Neural crest cell (in vitro differentiated cells): ENCODE measurements at regions not wholly inside any gene's neighbourhood (a gene's known extent, or its start where the extent isn't known, plus 50 kb on each side); places are given as distances from the start of the nearest gene placed in this dataset.

Source experiments
- DNase-seq: peaks from one replicate; pipeline ENCODE4 v3.0.0; 2021; ENCODE audit warnings: low read depth, mixed read lengths, low spot score
- H3K27ac Mint-ChIP-seq: one replicate; pipeline ENCODE4 v1.8.0; 2021; ENCODE audit warnings: mild to moderate bottlenecking, mixed read lengths; ENCODE audit not compliant: unreplicated experiment
- H3K27me3 Mint-ChIP-seq: 2 replicates; pipeline ENCODE4 v1.8.0; 2021; ENCODE audit warnings: low read depth, mild to moderate bottlenecking, mixed read lengths
- H3K36me3 Mint-ChIP-seq: 2 replicates; pipeline ENCODE4 v1.8.0; 2021; ENCODE audit warnings: low read depth, mild to moderate bottlenecking, mixed read lengths
- H3K4me1 Mint-ChIP-seq: 2 replicates; pipeline ENCODE4 v1.8.0; 2021; ENCODE audit warnings: mixed read lengths
- H3K4me3 Mint-ChIP-seq: one replicate; pipeline ENCODE4 v1.8.0; 2021; ENCODE audit warnings: mild to moderate bottlenecking, mixed read lengths
- H3K9me3 Mint-ChIP-seq: 2 replicates; pipeline ENCODE4 v1.8.0; 2021; ENCODE audit warnings: mixed read lengths
- TF ChIP-seq, protein P1 (sequence below): fragments of 200-600 bp; sonication (generic); conservative IDR thresholded peaks from 2 replicates; pipeline ENCODE4 v1.5.0; 2021; ENCODE audit warnings: antibody characterized with exemption, mild to moderate bottlenecking

DNA sequence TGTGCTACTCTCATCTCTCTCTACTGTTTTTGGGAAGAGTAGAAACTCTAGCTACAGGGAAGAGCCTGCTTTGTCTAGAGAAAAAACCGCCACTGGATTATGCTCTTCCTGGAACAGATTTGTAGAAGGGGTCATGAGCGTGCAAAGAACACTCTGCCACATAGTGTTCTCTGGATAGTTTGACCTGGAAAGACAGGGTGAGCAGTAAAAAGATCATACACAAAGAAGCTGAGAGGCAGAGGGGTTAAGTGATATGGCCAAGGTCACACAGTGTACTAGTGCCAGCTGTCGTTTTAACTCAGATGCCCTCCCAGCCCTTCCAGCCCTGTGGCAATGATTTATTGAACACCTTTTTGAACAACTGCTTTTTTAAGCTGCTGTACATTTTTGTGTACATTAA is 182.2 kb downstream of the NNT start:
- H3K27me3 Mint-ChIP-seq, result no peaks in the 10 kb centered on the region
- H3K27ac Mint-ChIP-seq, result no peak overlapping the region
- TF ChIP-seq, protein P1, sequence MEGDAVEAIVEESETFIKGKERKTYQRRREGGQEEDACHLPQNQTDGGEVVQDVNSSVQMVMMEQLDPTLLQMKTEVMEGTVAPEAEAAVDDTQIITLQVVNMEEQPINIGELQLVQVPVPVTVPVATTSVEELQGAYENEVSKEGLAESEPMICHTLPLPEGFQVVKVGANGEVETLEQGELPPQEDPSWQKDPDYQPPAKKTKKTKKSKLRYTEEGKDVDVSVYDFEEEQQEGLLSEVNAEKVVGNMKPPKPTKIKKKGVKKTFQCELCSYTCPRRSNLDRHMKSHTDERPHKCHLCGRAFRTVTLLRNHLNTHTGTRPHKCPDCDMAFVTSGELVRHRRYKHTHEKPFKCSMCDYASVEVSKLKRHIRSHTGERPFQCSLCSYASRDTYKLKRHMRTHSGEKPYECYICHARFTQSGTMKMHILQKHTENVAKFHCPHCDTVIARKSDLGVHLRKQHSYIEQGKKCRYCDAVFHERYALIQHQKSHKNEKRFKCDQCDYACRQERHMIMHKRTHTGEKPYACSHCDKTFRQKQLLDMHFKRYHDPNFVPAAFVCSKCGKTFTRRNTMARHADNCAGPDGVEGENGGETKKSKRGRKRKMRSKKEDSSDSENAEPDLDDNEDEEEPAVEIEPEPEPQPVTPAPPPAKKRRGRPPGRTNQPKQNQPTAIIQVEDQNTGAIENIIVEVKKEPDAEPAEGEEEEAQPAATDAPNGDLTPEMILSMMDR, result no peak
- DNase-seq, result no peak
- H3K9me3 Mint-ChIP-seq, result peaks cover 15% of the 10 kb centered on the region
- no peaks in the 10 kb centered on the region for H3K4me1 Mint-ChIP-seq
- peaks cover 3% of the 10 kb centered on the region for H3K36me3 Mint-ChIP-seq
- no peak overlapping the region for H3K4me3 Mint-ChIP-seq

- no peaks in the 10 kb centered on the region for H3K27me3 Mint-ChIP-seq
- H3K9me3 Mint-ChIP-seq, result peaks cover 3% of the 10 kb centered on the region
- no peak overlapping the region for H3K4me3 Mint-ChIP-seq
- no peak overlapping the region for H3K27ac Mint-ChIP-seq
- no peaks in the 10 kb centered on the region for H3K4me1 Mint-ChIP-seq
- no peaks in the 10 kb centered on the region for H3K36me3 Mint-ChIP-seq
- DNase-seq, result no peak
- TF ChIP-seq, protein P1, result no peak
These were observed 177.6 kb downstream of the NNT start for GRCh38 chr5:43780586-43780985.

- peaks cover 3% of the 10 kb centered on the region for H3K9me3 Mint-ChIP-seq
- no peak for DNase-seq
- peaks cover 9% of the 10 kb centered on the region for H3K4me1 Mint-ChIP-seq
- TF ChIP-seq, protein P1, result no peak
- no peaks in the 10 kb centered on the region for H3K36me3 Mint-ChIP-seq
- no peak overlapping the region for H3K4me3 Mint-ChIP-seq
- H3K27ac Mint-ChIP-seq, result no peak overlapping the region
- H3K27me3 Mint-ChIP-seq, result no peaks in the 10 kb centered on the region
These were observed 172.0 kb downstream of the NNT start for GRCh38 chr5:43774881-43775399.

DNA sequence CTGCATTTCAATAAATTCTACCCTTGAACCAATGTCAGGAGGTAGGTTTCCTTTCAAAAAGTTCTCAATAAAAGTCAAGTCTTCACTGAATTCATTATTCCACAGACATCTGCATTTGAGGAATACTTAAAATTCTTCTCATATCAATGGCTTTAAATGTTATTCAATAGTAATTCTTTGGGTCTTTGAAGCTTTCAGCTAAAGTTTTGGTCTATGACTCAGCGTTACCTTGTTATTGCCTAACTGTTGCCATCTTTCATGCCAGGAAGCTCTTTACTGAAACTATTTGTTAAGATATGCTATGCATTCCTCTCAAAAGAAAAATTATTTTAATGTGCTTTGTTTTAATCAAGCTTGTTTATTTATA is 170.5 kb downstream of the NNT start:
- TF ChIP-seq, protein P1, result no peak
- no peak overlapping the region for H3K4me3 Mint-ChIP-seq
- DNase-seq, result no peak
- no peaks in the 10 kb centered on the region for H3K27me3 Mint-ChIP-seq
- H3K4me1 Mint-ChIP-seq, result peaks cover 9% of the 10 kb centered on the region
- H3K27ac Mint-ChIP-seq, result no peak overlapping the region
- H3K9me3 Mint-ChIP-seq, result peaks cover 5% of the 10 kb centered on the region
- H3K36me3 Mint-ChIP-seq, result no peaks in the 10 kb centered on the region

DNA sequence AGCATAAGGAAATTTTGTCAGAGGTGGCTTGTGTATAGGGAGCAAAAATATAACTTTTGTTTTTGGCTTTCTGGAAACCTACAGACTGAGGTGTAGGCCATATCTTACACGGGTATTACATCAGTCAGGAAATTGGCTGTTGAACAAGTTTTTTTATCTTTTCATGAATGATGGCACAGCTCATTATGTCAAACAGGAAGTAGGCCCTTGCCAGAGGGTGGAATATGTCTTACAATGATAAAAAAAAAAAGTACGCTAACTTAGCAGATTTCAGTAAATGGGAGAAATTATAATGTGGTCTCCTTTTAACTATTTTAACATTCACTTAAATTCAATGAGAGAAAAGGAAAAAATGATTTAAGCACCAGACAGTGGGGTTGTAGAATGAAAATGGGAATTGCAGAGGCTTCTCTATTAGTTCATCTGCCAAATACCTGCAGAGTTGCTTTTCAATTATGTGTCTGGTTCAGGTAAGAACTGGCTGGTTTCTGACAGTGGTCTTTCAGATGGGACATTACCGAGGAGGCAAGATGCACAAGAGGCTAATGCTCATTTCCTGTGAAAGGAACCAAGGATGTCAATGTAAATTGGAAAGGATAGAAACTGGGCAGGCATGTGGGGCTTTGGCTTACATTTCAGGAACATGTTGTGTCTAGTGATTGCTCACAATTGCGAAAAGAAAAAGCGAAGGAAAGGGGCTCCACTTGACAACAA is 169.9 kb downstream of the NNT start:
- Mint-ChIP-seq H3K4me3 (no peak overlapping the region), H3K4me1 (peaks cover 9% of the 10 kb centered on the region), H3K36me3 (no peaks in the 10 kb centered on the region), H3K27me3 (no peaks in the 10 kb centered on the region), H3K27ac (no peak overlapping the region), H3K9me3 (peaks cover 5% of the 10 kb centered on the region)
- DNase-seq, result no peak
- TF ChIP-seq, protein P1, result no peak
